ENCODE measurements at regions not wholly inside any gene's neighbourhood (a gene's known extent, or its start where the extent isn't known, plus 50 kb on each side); places are given as distances from the start of the nearest gene placed in this dataset.

GRCh38 chr4:114304567-114304966 is 294.0 kb upstream of the UGT8 start:
- H3K4me3 ChIP-seq (ENCODE audit: low read depth, low read length) = no peak overlapping the region
- no peak for DNase-seq (ENCODE audit: low read depth)
- TF ChIP-seq CTCF (IDR thresholded peaks at IDR 0.05; ENCODE audit: low read depth, low read length) = no peak
- TF ChIP-seq MAX (IDR thresholded peaks at IDR 0.05; ENCODE audit: low read depth, low read length) = no peak
- no peak for TF ChIP-seq POLR2A (IDR thresholded peaks at IDR 0.05; ENCODE audit: extremely low read depth, insufficient read length)
- no peak for TF ChIP-seq MYC (IDR thresholded peaks at IDR 0.05; ENCODE audit: low read depth, low read length)

GRCh38 chr4:114306946-114307345 is 291.7 kb upstream of the UGT8 start:
- H3K4me3 ChIP-seq (ENCODE audit: low read depth, low read length) = no peak overlapping the region
- no peak for DNase-seq (ENCODE audit: low read depth)
- no peak for TF ChIP-seq MYC (IDR thresholded peaks at IDR 0.05; ENCODE audit: low read depth, low read length)
- TF ChIP-seq MAX (IDR thresholded peaks at IDR 0.05; ENCODE audit: low read depth, low read length) = no peak
- no peak for TF ChIP-seq CTCF (IDR thresholded peaks at IDR 0.05; ENCODE audit: low read depth, low read length)
- no peak for TF ChIP-seq POLR2A (IDR thresholded peaks at IDR 0.05; ENCODE audit: extremely low read depth, insufficient read length)

- TF ChIP-seq MYC (IDR thresholded peaks at IDR 0.05; ENCODE audit: low read depth, low read length) (no peak), CTCF (IDR thresholded peaks at IDR 0.05; ENCODE audit: low read depth, low read length) (no peak), MAX (IDR thresholded peaks at IDR 0.05; ENCODE audit: low read depth, low read length) (no peak), POLR2A (IDR thresholded peaks at IDR 0.05; ENCODE audit: extremely low read depth, insufficient read length) (no peak)
- no peak overlapping the region for H3K4me3 ChIP-seq (ENCODE audit: low read depth, low read length)
- no peak for DNase-seq (ENCODE audit: low read depth)
Observed at GRCh38 chr4:114310296-114310925, 288.2 kb upstream of the UGT8 start.

- TF ChIP-seq MYC (IDR thresholded peaks at IDR 0.05; ENCODE audit: low read depth, low read length) = no peak
- no peak for TF ChIP-seq CTCF (IDR thresholded peaks at IDR 0.05; ENCODE audit: low read depth, low read length)
- TF ChIP-seq MAX (IDR thresholded peaks at IDR 0.05; ENCODE audit: low read depth, low read length) = no peak
- TF ChIP-seq POLR2A (IDR thresholded peaks at IDR 0.05; ENCODE audit: extremely low read depth, insufficient read length) = no peak
- no peak overlapping the region for H3K4me3 ChIP-seq (ENCODE audit: low read depth, low read length)
- DNase-seq (ENCODE audit: low read depth) = no peak
Observed at GRCh38 chr4:114311787-114312186, 286.8 kb upstream of the UGT8 start.

- TF ChIP-seq MYC (IDR thresholded peaks at IDR 0.05; ENCODE audit: low read depth, low read length) = no peak
- no peak for TF ChIP-seq CTCF (IDR thresholded peaks at IDR 0.05; ENCODE audit: low read depth, low read length)
- TF ChIP-seq POLR2A (IDR thresholded peaks at IDR 0.05; ENCODE audit: extremely low read depth, insufficient read length) = no peak
- no peak for TF ChIP-seq MAX (IDR thresholded peaks at IDR 0.05; ENCODE audit: low read depth, low read length)
- DNase-seq (ENCODE audit: low read depth) = no peak
Observed at GRCh38 chr4:114312338-114312737, 286.3 kb upstream of the UGT8 start.

More at GRCh38 chr4:114312338-114312737, 286.3 kb upstream of the UGT8 start:
- H3K4me3 ChIP-seq (ENCODE audit: low read depth, low read length) = no peak overlapping the region
